GM18499 (cell line): ENCODE measurements at regions not wholly inside any gene's neighbourhood (a gene's known extent, or its start where the extent isn't known, plus 50 kb on each side); places are given as distances from the start of the nearest gene placed in this dataset.

Experiments used
- ATAC-seq: cut with Tn5 transposase; IDR thresholded peaks from one replicate; pipeline ENCODE4 v1.9.1; 2021; ENCODE audit warnings: moderate number of reproducible peaks; ENCODE audit not compliant: insufficient read depth, unreplicated experiment

GRCh38 chr2:129702416-129703176, 276.9 kb upstream of the RAB6C start:
- no peak for ATAC-seq

GRCh38 chr2:129705085-129705484, 274.4 kb upstream of the RAB6C start:
- ATAC-seq, result no peak

DNA sequence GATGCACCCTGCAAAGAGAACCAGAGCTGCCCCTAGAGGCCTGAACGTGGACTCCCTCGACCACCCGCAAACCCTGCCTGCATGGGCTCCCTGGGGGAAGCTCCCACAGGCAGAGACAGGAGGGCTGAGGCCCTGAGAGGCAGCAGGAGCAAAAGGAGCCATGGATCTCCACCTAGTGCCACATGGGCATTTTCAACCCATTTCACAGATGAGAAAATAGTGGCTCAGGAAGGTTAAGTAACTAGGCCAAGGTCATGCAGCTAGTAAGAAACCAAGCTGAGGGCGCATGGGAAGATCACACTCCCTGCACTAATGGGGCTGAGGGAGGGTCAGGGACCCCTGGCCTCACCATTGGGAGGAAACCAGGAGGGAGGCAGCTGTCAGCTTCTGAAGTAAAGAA, 271.7 kb upstream of the RAB6C start:
- no peak for ATAC-seq

DNA sequence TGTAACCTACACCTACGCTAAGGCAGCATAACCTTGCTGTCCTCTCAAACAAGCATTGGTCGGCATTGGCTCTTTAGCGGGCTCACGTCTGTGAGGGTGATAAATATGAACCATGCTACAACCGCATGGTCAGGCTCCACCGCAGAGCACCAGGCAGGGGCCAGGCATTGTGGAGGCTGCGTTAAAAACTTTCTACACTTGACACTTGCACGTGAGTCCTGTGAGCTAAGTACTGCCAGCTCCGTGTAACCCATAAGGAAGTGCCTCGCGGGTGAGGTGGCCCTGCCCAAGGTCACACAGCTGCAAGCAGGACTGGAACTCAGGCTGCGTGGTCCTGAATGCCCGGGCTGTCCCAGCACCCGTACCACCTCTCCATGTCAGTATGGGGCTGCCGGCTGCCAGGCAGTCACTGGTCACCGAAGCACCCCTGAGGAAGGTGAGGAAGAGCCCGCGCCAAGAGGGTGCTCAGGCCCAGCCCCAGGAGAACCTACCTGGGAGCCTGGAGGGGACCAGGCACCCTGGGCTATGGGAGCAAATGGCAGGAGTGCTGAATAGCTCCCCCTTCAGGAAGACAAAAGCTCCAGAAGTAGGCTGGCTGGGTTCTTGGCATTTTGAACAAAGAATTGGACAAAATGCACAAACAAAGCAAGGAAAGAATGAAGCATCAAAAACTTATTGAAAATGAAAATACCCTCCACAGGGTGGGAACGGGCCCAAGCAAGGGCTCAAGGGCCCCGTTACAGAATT, 271.1 kb upstream of the RAB6C start:
- no peak for ATAC-seq

- ATAC-seq, result no peak
Observed at GRCh38 chr2:129709001-129709955, 270.2 kb upstream of the RAB6C start.

GRCh38 chr2:129709956-129710598, 269.4 kb upstream of the RAB6C start:
- no peak for ATAC-seq

DNA sequence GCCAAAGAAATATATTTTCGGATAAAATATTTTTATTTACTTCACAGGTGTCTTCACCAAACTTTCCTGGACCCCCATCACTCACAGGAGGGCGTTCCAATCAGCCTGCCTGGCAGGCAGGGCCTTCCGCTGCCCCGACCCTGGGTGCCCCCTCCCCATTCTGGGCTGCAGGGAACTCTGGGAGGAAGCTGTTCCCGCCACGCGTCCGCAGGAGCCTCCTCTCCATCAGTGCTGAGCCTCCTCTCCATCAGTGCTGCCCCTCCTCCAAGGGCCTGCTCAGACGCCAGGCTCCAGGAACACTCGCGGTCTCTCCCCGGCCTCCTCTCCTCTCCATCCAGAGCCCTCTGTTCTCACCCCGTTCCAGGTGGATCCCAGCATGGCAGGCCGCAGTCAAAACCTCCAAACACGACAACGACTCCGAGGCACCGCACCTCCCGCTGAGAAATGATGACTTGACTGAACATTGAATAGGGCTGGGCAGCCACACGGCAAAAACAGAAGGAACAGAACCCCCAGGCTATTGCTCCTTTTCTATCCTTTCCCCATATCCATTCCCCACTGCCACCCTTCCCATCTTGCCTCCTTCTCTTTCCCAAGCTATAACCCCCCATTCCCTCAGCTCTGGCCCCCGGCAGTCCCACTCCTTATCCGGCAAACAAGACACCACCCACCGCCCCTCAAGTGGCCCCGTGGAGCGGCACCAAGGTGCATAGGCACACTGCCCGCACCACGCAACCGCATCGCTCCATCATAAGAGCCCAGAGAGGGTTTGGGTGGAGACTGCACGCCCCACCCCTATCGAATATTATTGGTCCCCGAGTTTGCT, 268.6 kb upstream of the RAB6C start:
- ATAC-seq, result no peak

- ATAC-seq, result no peak
Observed at GRCh38 chr2:129711816-129712675, 267.4 kb upstream of the RAB6C start.

DNA sequence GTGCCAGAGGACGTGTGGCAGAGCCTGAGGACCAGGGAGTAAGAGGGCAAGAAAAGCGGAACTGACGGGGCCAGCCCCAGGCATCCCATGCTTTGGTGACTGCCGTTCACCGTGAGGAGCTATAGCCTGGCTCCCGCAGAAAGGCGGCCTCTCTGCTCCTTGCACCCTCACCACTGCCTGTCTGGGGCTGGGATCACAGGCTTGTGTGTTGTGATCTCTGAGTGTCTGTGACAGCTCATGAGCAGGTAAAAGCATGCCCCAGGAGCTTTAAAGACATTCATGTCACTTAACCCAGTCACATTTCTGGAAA, 266.8 kb upstream of the RAB6C start:
- no peak for ATAC-seq

DNA sequence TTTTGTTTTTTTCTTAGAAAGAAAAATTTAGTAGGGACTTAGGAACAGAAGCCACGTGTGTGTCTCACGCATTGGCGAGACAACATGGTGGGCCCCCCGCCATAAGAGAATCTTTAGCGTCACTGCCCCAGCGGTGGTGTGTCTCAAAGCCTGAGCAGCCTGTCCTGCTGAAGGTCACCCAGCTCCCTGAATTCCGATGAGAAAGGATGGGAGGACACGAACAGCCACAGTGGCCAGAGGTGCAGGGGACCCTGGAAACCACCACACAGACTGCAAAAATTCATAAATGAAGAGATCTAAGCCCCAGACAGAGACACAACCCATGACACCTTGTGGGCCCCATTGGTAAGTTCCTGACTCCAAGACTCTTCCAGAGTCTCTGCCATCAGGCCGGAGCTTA, 266.1 kb upstream of the RAB6C start:
- no peak for ATAC-seq

- no peak for ATAC-seq
Observed at GRCh38 chr2:129716781-129717559, 262.5 kb upstream of the RAB6C start.

DNA sequence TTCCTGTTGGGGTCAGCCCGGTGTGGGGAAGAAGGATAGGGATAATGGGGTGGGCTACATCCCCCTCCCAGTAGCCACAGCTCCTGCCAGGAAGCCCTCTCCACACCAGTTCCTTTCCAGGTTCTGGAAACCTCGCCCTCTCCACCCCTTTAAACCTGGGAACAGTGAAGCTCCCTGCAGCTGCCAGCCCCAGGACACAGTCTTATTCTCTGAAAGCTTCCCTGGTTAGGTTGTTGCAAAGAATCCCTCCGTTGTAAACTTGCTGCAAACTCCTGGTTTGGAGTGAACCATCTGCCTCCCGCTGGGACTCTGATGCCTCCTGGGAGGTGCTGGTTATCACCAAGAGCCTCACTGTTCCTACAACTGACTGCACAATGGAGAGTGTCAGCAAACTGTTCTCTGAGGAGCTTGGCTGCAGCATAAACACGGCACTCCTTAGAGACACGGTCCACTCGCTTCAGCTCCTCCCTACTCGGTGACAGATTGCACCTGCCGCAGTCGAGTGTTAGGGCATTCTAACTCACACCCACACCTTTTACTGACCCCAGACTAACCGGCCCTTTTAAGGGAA, 261.8 kb upstream of the RAB6C start:
- no peak for ATAC-seq

GRCh38 chr2:129719335-129719734, 260.1 kb upstream of the RAB6C start:
- no peak for ATAC-seq

GRCh38 chr2:129720360-129720759, 259.1 kb upstream of the RAB6C start:
- no peak for ATAC-seq

- ATAC-seq, result no peak
Observed at GRCh38 chr2:129720761-129721160, 258.7 kb upstream of the RAB6C start.

- ATAC-seq, result no peak
Observed at GRCh38 chr2:129721236-129721635, 258.2 kb upstream of the RAB6C start.

DNA sequence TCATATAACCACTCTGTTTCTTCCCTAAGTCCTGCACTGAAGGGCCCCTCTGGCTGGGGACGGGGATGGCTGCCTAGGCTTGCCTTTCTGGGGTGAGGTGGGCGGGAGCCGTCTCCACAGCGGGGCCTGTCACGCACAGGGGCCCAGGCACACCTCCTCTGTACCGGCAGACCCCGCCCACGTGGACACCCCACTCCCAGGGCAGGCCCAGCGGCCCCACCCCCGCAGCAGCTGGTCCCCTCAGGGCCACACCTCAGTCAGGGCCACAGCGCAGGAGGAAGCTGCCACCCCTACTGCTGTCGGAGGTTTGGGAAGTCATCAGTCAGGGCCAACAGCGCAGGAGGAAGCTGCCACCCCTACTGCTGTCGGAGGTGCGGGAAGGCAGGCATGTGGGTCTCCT, 257.6 kb upstream of the RAB6C start:
- ATAC-seq, result no peak
